ENCODE measurements at regions not wholly inside any gene's neighbourhood (a gene's known extent, or its start where the extent isn't known, plus 50 kb on each side); places are given as distances from the start of the nearest gene placed in this dataset.

DNA sequence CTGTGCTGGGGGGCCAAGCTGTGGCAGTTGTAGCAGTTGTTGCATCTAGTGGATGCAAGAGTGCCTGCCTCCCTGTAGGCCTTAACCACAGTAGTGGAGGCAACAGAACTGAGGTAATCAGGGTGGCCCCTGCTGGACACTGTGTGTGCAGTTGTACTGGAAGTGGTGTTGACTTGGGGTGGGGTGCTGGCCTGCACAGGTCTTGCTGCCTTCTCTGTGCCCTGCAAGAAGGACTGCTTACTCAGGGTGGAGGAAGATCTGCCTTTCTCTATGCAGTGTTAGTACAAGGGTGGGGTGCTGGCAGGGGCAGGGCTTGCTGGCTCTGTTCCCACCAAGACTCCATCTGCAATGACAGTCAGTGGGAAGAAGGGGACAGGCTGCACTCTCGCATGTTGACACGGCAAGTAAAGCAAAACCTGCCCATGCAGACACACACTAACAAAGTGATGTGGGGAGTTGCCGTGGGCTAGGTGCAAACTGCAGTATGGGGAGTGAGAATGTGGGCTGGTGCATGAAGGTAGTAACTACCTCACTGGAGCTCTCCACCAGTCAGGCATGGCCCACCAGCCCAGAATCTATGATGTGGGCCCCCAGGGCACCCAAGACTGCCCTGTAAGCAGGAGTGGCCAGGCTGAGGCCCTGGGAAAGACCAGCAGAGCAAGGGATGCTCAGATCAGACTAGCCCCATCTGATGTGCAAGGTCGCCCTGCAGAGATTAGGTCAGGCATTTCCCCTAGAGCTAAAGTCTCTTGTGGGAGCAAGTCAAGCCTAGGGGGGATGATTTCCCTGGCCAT lies 594.9 kb downstream of the TECRL start:
- DNase-seq (ENCODE audit: low read depth in 2 of 2), result no peak

DNA sequence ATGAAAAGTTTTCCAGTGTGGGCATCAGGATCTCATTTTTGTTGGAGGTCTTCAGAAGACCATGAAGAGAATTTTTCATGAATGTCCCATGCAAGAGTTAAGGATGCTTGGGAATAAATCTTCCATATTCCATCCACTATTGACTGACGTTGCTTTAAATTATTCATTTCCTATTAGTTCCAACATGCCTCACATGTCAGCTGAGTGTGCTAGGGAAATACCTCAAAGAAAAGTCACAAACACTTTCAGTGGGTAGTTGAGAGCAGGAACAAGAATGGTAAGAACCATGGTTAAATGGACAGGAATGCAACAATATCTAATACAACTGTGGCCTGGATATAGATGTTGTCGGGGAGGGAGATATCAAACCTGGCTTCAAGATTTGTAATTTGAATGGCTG lies 610.1 kb downstream of the TECRL start:
- DNase-seq (ENCODE audit: low read depth in 2 of 2), result no peak

DNA sequence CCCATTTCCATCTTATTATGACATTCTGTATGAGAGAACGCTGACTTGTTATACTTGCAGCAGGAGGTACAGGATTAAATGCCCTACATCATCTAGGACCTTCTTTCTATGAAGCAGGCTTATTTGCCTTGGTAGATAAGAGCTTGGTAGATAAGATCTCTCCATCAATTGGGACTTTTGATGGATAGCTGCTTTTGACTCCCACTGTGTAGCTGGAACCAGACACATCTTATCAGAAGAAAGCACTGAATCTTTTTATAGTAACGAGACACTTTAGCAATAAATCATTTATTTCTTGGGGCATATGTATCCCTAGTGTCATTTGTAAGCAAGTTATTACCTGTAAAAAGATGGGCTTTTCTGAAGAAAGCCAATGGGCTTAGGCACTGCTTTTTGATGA lies 613.9 kb downstream of the TECRL start:
- DNase-seq (ENCODE audit: low read depth in 2 of 2), result no peak

DNA sequence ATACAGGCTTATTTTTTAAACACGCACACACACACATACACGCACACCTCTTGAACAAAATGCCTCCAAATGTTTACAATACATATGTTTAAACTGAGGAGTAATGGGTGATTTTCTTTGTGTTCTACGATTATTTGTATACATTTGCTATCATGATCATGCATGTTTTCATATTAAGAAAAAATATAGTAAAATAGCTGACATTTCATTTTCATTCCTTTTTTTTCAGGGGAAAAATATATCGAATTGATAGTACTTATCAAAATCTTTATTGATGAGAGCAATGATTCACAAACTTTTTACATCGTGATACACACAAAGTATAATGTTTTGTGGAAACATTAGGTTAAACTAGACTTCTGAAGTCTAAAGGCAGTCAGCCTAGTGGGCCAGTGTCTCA lies 618.9 kb downstream of the TECRL start:
- no peak for DNase-seq (ENCODE audit: low read depth in 2 of 2)

DNA sequence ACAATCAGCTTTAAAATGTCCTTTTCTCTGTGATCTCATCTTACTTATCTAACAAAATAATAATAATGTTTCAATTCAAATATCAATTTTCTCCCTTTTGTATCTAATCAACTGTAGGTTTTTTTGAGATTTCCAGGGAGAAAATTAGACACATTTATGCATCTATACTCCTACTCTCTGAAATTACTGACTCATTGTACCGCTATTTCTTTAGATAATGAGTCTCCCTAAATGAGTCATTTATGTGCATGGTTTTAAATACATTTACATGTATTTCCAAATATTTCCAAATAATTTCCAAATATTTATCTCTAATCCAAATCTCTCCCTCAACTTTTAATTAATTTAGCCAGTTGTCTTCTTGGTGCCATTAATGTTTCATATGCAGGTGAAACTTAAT lies 621.0 kb downstream of the TECRL start:
- DNase-seq (ENCODE audit: low read depth in 2 of 2), result no peak

DNA sequence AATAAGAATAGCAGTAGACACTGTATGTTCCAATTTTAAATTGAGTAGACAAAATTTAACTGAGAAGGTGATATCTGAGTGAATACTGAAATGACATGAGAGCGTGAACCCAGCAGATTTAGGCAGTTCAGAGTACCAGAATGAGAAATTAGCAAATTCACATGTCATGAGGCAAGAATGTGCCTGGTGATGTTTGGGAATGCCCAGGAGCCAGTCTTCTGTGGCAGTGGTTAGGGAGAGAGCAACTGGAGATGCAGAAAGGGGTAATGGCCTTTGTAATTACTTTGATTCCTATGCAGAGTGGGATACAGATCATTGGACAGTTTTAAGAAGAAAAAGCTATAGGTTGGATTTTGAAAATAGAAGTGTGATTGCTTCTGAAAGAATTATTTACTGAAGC lies 621.9 kb downstream of the TECRL start:
- no peak for DNase-seq (ENCODE audit: low read depth in 2 of 2)

DNA sequence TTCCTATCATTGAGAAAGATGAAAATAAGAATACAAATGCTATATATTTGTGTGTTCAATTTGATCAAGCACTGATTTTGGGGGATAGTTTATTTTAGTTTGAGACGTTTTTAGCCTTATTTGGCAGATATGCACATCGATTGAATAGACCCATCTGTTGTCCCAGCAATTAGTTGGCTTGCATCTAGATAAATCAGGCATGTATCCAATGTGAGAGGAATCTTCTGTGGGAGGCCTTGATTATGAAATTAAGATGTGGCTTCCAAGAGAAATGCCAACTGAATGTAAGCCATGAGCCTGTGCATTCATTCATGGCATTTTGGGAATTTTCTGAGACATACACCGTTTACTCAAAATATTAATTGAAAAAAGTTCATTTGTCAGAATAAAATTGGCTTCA lies 623.1 kb downstream of the TECRL start:
- no peak for DNase-seq (ENCODE audit: low read depth in 2 of 2)

DNA sequence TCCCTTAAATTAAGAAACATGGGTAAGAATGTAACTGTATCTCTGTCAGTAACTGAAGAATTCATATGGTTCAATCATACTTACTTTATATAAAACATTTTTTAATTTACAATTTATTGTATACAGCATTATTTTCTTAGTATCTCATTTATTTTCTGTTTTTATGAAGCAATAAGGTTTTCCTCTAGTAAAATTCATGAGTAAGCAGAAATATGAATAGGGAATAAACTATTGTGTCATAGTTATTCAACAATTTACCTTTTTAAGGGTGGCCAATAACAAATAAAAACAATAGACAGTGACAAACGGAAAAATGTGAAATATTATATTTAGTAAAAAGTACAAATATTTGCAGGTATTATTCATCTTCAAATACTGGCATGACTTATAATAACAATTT lies 624.4 kb downstream of the TECRL start:
- no peak for DNase-seq (ENCODE audit: low read depth in 2 of 2)

DNA sequence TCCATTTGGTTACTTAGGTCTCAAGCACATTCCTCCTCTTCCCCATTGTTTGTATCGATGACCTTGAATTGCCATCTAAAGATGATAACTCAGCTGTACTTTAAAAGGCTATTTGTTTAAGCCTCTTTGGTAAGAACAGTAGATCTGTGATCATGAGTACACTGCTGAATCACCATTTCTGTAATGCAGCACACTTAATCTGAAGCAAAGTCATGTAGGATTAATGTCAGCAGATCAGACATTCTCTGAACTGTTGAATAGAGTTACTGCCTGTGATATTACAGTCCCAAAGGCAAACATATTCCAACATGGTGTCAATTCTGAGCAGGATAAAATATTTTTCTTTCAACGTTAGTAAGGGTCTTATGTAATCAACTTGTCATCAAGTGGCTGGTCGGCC lies 631.6 kb downstream of the TECRL start:
- DNase-seq (ENCODE audit: low read depth in 2 of 2), result no peak

DNA sequence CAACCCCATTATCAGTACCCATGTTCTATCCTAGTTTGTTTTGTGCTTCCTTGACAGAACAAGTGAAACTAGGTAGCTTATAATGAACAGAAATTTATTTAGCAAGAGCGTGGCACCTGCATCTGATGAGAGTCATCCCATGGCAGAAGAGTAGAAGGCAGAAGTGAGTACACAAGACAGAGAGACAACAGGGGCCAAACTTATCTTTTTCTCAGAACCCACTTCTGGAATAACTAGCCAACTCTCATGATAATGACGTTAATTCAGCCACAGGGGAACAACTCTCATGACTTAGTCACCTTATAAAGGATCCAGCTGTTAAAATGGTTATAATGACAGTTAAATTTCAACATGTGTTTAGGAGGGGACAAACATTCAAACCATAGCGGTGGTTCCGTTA lies 644.9 kb downstream of the TECRL start:
- no peak for DNase-seq (ENCODE audit: low read depth in 2 of 2)

DNA sequence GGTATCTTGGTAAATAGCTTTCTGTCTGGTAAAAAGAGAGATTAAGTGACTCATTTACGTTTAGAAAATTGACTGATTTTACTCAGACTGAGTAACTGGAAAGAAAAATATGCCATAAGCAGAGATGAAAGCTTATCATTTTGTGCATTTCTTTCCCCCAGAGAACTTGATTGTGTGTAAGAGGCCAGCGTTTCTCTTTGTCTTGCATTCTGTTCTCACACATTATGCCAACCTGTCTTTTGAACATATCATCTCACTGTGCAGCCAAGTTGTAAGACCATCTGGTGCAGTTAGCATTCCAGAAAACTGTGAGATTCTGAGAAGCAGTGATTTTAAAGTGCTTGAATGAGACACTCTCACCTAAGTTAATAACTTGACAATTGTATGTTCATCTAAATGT lies 651.3 kb downstream of the TECRL start:
- no peak for DNase-seq (ENCODE audit: low read depth in 2 of 2)

DNA sequence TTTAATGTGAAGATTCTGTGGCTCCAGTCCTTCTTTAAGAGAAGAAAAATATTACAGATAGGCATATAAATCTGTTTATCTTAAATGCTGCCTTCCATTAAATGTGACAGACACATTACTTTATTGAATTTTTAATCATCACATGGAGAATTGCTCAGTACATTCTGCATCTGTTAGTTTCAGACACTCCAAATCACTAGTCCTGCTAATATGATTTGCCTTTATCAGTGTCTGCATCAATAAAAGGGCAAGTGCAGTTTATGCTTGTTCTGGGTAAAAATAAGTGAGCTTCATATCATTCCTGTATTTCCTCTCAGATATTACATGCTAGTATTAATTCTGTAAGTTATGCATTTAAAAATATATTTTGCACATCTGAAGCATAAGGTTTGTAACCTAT lies 666.4 kb downstream of the TECRL start:
- no peak for DNase-seq (ENCODE audit: low read depth in 2 of 2)

DNA sequence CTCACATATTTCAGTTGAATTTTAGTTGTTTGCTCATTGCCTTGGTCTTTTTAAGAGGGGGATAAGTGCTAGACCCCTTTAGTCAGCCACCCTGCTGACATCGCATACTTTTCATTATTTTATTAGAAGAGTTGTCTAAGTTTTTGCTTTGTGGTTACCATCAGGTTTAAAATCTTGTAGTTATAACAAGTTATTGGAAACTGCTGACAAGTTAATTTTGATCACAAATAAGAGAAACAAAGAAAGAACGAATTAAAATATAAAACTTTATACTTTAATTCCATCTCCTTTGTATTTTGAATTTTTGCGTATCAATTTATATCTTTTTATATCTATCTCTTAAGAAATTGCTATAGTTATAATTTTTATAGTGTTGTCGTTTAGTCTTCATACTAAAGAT lies 679.7 kb downstream of the TECRL start:
- no peak for DNase-seq (ENCODE audit: low read depth in 2 of 2)

DNA sequence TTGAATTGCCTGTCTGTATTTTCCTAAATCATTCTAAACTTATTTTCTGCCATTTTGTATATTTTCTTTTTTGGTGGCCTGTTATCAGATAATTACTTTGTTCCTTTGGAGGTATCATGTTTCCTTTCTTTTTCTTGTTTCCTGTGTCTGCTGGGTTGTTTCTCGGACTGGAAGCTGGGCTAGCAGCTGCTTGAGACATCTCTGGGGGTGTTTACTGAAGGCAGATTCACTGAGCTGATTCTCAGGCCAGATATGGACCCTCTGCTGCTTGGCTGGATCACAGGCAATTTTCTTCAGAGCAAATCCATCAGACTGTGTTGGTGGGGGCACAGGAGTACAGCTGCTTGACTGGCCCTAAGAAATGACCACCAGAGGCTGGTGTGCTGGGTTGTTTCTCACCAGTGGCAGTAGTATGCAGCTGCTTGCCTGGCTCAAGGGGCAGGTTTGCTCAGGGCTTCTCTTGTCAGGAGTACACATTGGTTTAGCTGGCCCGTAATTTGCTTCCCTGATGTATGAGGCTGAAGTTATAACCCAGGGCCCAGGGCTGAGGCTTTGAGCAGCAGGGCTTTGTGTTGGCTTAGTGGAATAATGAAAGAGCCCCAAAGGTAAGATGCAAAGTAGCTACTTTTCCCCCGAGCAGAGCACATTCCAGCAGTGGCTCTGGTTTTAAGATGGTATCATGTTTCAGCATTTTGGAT lies 680.6 kb downstream of the TECRL start:
- DNase-seq (ENCODE audit: low read depth in 2 of 2), result no peak

DNA sequence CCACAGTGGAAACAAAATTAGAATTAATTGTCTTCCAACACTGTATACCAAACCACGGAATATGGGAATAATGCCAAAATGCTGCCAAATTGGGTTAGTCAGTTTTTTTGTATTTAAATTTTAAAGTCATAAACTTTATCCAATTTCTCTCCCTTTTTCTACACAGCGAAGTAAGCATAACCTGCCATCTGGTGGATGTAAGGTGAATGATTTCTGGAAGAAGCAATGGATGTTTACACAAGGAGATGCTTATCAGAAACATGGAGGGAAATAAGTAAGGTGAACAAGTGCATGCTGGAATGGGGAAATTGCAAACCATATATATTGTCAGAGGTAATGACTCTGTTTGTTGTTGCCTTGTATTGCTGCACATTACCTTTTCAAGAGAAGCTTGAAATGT lies 691.9 kb downstream of the TECRL start:
- DNase-seq (ENCODE audit: low read depth in 2 of 2), result no peak

DNA sequence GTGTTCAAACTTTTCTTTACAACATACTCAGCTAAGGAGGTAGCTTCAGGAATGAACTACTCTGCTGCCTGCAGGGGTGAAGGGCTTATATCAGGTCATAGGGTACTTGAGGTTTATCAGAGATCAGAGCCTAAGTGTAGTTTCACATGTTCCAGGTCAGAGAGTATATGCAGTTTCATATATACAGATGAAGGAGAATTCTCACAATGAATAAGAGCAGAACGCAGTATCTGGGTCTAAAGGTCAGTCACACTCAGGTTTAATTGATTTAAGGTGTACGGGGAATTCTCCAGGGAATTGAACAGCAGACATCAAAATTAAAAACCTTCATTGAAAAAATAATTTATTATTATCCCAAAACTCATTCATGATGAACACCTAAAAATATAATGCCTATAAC lies 700.6 kb downstream of the TECRL start:
- DNase-seq (ENCODE audit: low read depth in 2 of 2), result no peak

DNA sequence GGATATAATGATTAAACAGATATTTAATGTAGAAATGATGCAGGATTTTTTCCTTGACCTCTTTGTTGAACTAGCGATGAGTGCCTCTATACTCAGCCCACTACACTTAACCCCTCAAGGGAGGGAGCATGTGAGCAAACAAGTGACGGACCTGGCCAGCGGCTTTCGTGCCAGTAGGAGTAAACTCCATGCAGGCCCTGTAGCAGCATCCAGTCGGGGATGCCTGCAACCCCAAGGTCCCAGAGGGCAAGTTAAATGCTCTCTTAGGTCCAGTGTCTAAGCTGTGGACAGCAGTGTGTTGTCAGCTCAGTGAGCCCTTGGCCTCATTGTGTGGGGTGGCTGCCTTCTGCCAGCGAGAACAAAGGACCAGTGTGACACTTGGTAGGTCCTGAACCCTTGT lies 708.7 kb downstream of the TECRL start:
- no peak for DNase-seq (ENCODE audit: low read depth in 2 of 2)

DNA sequence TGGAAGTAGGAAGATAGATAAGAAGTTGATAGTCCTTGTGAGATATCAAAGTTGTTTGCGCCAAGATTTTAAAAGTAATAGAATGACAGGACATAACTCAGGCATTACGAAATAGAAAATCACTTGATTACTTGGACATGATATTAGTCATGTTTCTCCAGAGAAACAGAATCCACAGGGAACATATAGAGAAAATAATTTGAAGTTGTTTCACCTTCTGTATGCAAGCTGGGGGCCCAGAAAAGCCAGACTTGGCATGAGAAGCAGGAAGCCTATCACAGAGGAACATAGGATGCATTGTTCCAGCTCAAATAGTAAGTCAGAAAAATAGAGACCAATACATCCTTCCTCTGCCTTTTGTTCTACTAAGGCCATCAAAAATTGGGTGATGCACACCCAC lies 715.9 kb downstream of the TECRL start:
- DNase-seq (ENCODE audit: low read depth in 2 of 2), result no peak

DNA sequence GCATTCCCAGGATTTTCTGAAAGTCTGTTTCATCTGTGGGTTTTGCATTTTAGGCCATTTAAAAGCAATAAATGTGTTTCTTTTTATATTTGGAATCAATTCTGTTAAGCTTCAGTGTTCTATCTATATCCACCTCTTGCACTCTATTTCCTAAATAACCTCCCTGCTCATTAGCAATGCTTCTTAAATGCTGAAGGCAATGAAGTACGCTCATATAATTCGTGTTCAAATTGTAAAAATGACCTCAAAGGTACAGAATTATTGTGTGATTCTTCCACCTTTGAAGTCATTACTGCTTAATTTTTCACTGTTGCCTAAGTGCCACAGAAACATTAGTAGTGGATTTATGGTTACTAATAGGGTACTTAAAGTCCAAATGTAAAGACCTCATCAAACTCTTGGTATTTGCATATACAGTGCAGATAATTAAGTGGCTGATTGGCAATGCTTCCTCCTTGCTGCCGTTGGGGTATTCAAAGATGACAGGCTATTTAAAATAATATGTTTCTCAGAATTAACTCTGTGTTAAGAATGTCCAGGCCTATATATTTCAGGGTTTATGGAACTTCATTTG lies 730.8 kb downstream of the TECRL start:
- DNase-seq (ENCODE audit: low read depth in 2 of 2), result no peak

DNA sequence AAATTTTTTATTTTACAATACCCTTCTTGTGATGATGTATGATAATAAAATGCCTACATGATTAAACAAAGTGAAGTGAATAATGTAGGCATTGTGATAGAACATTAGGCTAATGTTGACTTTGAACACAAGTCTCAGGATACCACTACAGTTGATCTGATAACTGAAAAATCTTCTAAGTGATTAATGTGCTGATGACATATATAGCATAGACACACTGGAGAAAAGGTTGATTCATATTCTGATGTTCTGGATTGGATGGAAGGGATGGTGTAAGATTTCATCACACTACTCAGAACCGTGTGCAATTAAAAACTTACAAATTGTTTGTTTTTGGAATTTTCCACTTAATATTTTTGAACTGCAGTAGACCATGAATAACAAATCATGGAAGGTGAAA lies 738.5 kb downstream of the TECRL start:
- no peak for DNase-seq (ENCODE audit: low read depth in 2 of 2)

DNA sequence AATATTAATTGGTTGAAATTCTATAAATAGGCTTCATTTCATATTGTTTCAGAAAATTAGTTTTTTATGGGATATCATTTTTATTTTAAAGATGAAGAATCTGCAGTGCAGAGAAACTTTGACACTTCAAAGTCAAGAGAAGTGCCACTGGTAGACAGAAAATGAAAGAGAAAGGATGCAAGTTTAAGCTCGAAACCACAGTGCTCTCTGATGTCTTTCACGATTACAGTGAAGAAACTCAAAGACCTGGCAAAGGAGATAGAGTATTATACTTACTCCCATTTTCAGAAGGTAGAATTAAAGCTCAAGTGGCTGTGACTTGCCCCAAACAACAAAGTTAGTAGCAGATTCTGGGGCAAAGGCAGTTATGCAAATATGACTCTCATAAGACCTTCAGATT lies 745.4 kb downstream of the TECRL start:
- no peak for DNase-seq (ENCODE audit: low read depth in 2 of 2)

DNA sequence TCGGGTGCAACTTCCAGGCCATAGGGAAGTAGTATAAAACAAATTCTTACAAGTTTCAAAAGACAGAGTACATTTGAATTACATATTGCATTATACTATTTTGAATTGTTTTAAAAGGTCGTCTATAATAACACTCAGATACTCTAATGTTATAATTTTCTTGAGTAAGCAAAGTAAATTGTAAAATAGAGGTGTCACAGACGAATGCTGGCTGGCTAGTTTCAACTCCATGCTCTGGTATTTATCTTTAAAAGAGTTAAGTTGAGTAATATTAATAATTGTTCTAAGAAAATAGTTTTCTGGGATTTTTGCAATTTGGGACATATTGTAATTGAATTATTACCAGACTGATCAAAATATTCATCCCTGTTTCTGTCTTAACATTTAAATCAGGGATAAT lies 764.9 kb downstream of the TECRL start:
- no peak for DNase-seq (ENCODE audit: low read depth in 2 of 2)

DNA sequence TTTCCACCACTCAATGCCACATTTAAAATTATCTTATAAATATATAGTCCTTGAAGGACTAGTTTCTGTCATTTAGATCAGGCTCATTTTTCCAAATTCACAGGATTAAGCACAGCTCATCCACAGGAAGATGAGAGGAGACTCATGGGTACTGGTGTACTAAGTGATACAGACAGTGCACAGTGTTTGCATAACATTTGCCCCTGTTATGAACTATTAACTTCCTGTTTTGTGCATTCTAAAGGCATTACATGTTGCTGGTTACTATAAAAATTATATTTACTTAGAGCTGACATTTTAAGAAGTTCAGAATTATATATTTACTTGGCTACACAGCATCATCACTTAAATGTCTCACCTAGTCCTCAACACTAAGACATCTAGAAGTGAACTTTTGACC lies 772.0 kb downstream of the TECRL start:
- no peak for DNase-seq (ENCODE audit: low read depth in 2 of 2)

Data from fibroblast of skin of left biceps (primary cell).